OCI-LY3 (cell line): ENCODE measurements at regions not wholly inside any gene's neighbourhood (a gene's known extent, or its start where the extent isn't known, plus 50 kb on each side); places are given as distances from the start of the nearest gene placed in this dataset.

Experiments
- H2AFZ ChIP-seq: fragments of 200-600, 300-600 bp; shearing (Covaris generic); 2 replicates; pipeline ENCODE4 v1.6.0; 2014; ENCODE audit warnings: antibody characterized with exemption, low read depth, low read length
- H3K27ac ChIP-seq: fragments of 200-600, 300-600 bp; sonication (generic); 2 replicates; pipeline ENCODE4 v1.5.1; 2014; ENCODE audit warnings: mild to moderate bottlenecking, low read length, moderate library complexity, mixed read lengths
- H3K27me3 ChIP-seq: fragments of 200-600, 300-600 bp; sonication (generic); 2 replicates; pipeline ENCODE4 v1.6.1; 2014; ENCODE audit warnings: low read depth, low read length, mixed read lengths
- H3K36me3 ChIP-seq: fragments of 200-600, 300-600 bp; sonication (generic); replicated peaks from 2 replicates; pipeline ENCODE3; 2014; ENCODE audit warnings: low read depth, low read length, mixed read lengths
- H3K4me1 ChIP-seq: fragments of 300-600, 200-600 bp; sonication (generic); 2 replicates; pipeline ENCODE4 v1.6.1; 2014; ENCODE audit warnings: low read length, mixed read lengths
- H3K4me2 ChIP-seq: fragments of 200-600, 300-600 bp; sonication (generic); 2 replicates; pipeline ENCODE4 v1.6.1; 2014; ENCODE audit warnings: low read length, mixed read lengths
- H3K4me3 ChIP-seq: fragments of 300-600, 200-600 bp; sonication (generic); 2 replicates; pipeline ENCODE4 v1.5.1; 2014; ENCODE audit warnings: antibody characterized with exemption, mild to moderate bottlenecking, low read length, moderate library complexity
- H3K79me2 ChIP-seq: fragments of 300-600, 200-600 bp; shearing (Covaris generic); 2 replicates; pipeline ENCODE4 v1.6.1; 2014; ENCODE audit warnings: mild to moderate bottlenecking, low read length, mixed read lengths
- H3K9ac ChIP-seq: fragments of 300-600, 200-600 bp; shearing (Covaris generic); 2 replicates; pipeline ENCODE4 v1.6.0; 2014; ENCODE audit warnings: mild to moderate bottlenecking, low read length, moderate library complexity
- H3K9me3 ChIP-seq: fragments of 200-600, 300-600 bp; shearing (Covaris generic); 2 replicates; pipeline ENCODE4 v1.6.1; 2014; ENCODE audit warnings: low read length, mixed read lengths; ENCODE audit not compliant: insufficient read depth
- H4K20me1 ChIP-seq: fragments of 200-600, 300-600 bp; sonication (generic); 2 replicates; pipeline ENCODE4 v1.6.1; 2016; ENCODE audit warnings: low read length, mixed read lengths; ENCODE audit not compliant: insufficient read depth
- EZH2phosphoT487 ChIP-seq: fragments of 200-600 bp; shearing (Covaris generic); IDR thresholded peaks from 2 replicates; pipeline ENCODE4 v1.6.1; 2018; ENCODE audit warnings: antibody characterized with exemption, mixed run types, low read depth
- TF ChIP-seq, protein P1 (sequence below): fragments of 200-600, 300-600 bp; sonication (generic); IDR thresholded peaks from 2 replicates; pipeline ENCODE4 v1.5.1; 2014; ENCODE audit warnings: antibody characterized with exemption, low read length, low read depth

DNA sequence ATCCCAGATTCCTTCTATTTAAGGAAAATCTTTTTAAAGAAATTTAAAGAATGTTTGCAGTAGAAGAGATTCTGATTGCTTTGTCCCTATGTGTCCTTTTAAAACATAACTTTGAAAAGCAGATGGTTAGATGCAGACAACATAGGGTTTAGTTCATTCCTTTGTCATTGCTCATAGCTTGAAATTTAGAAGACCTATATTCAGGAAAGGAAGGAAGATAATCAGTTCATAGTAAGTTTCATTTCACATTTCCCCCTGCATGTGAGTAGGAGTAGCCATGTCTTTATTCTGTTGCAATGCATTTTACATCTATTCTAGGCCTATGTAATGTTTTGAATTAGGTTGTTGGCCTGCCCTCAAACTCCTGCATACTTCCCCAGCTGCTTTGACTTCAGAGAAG, 197.9 kb upstream of the GRIK2 start:
- Histone ChIP-seq H2AFZ (no peak overlapping the region), H3K27ac (no peak overlapping the region), H3K4me3 (no peak overlapping the region), H3K79me2 (no peaks in the 10 kb centered on the region), H3K27me3 (no peaks in the 10 kb centered on the region), H3K4me1 (no peaks in the 10 kb centered on the region), H3K9ac (no peak overlapping the region), H3K4me2 (no peak overlapping the region), H3K36me3 (no peaks in the 10 kb centered on the region), H3K9me3 (no peaks in the 10 kb centered on the region), H4K20me1 (no peaks in the 10 kb centered on the region)
- TF ChIP-seq, protein P1, sequence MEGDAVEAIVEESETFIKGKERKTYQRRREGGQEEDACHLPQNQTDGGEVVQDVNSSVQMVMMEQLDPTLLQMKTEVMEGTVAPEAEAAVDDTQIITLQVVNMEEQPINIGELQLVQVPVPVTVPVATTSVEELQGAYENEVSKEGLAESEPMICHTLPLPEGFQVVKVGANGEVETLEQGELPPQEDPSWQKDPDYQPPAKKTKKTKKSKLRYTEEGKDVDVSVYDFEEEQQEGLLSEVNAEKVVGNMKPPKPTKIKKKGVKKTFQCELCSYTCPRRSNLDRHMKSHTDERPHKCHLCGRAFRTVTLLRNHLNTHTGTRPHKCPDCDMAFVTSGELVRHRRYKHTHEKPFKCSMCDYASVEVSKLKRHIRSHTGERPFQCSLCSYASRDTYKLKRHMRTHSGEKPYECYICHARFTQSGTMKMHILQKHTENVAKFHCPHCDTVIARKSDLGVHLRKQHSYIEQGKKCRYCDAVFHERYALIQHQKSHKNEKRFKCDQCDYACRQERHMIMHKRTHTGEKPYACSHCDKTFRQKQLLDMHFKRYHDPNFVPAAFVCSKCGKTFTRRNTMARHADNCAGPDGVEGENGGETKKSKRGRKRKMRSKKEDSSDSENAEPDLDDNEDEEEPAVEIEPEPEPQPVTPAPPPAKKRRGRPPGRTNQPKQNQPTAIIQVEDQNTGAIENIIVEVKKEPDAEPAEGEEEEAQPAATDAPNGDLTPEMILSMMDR = no peak
- no peak for TF ChIP-seq EZH2phosphoT487

DNA sequence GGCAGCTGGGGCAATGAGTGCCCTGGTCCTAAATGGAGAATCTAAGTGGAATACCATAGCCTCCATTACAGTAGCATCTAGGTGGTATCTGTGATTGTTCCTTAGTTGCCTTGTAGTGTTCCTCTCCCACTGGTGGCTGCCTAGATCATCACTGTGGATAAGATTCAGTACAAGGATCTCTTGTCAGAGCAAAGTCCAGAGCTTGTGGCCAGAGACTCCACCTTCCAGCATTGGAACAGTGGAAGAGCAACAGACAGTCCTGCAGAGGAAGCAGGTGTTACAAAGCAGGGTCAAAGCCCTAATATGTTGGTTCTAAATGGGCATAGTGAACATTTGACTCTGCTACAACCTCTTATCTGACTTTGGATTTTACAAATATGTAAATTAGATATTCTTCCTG, 194.1 kb upstream of the GRIK2 start:
- Histone ChIP-seq H3K79me2 (no peaks in the 10 kb centered on the region), H3K9ac (no peak overlapping the region), H3K9me3 (no peaks in the 10 kb centered on the region)

DNA sequence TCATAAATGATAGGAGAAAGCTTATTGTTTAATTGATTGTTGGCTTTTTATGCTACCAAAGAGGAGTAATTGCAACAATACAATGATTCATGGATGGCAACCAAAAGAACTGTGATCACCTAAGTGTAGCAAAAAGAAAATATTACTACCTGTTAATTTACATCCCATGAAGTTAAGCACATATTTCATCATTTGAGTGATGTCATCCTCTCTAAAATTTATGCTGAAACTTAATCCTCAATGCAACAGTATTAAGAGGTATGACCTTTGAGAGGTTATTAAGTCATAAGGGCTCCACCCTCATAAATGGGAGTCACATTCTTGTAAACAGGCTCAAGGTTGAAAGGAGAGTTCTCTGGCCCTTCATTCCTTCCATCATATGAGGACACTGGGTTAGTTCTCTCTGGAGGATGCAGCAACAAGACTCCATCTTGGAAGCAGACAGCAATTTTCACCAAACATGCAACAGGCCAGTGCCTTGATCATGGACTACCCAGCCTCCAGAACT, 190.6 kb upstream of the GRIK2 start:
- Histone ChIP-seq H2AFZ (no peak overlapping the region), H3K79me2 (no peaks in the 10 kb centered on the region), H3K4me2 (no peak overlapping the region), H3K27ac (no peak overlapping the region), H3K36me3 (no peaks in the 10 kb centered on the region), H3K4me1 (no peaks in the 10 kb centered on the region), H3K4me3 (no peak overlapping the region), H3K9ac (no peak overlapping the region), H3K27me3 (no peaks in the 10 kb centered on the region), H3K9me3 (no peaks in the 10 kb centered on the region), H4K20me1 (no peaks in the 10 kb centered on the region)
- no peak for TF ChIP-seq EZH2phosphoT487
- TF ChIP-seq, protein P1 = no peak

More for the DNA sequence above, 194.1 kb upstream of the GRIK2 start:
- Histone ChIP-seq H3K36me3 (no peaks in the 10 kb centered on the region), H3K4me1 (no peaks in the 10 kb centered on the region), H3K4me2 (no peak overlapping the region), H4K20me1 (no peaks in the 10 kb centered on the region), H3K27me3 (no peaks in the 10 kb centered on the region), H3K27ac (no peak overlapping the region), H2AFZ (no peak overlapping the region), H3K4me3 (no peak overlapping the region)
- TF ChIP-seq, protein P1 = no peak
- TF ChIP-seq EZH2phosphoT487 = no peak

DNA sequence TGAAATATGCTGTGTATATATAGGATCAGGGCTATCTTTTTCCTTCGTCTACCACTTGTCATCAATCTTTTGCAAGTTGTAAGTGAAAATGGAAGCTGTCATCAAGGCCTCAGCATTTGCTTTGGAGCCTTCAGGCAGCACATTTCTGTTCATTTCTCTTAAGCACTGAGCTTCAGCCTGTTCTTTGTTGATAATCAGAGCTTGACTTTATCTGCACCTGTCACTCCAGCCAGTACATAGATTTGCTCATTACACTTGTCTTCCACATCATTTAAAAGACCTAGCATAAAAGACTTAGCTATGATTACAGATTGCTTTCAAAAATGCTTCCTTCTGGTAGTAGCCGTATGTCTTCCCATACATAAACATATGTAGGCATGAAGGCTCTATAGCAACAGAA, 189.8 kb upstream of the GRIK2 start:
- H2AFZ ChIP-seq = no peak overlapping the region
- H3K36me3 ChIP-seq = no peaks in the 10 kb centered on the region
- H3K27ac ChIP-seq = no peak overlapping the region
- H3K4me2 ChIP-seq = no peak overlapping the region
- H3K4me3 ChIP-seq = no peak overlapping the region
- no peaks in the 10 kb centered on the region for H3K9me3 ChIP-seq
- no peaks in the 10 kb centered on the region for H3K27me3 ChIP-seq
- H3K79me2 ChIP-seq = no peaks in the 10 kb centered on the region
- H3K9ac ChIP-seq = no peak overlapping the region
- H3K4me1 ChIP-seq = no peaks in the 10 kb centered on the region
- no peak for TF ChIP-seq EZH2phosphoT487
- TF ChIP-seq, protein P1 = no peak
- no peaks in the 10 kb centered on the region for H4K20me1 ChIP-seq
